HG03520 (cell line): ENCODE measurements at regions not wholly inside any gene's neighbourhood (a gene's known extent, or its start where the extent isn't known, plus 50 kb on each side); places are given as distances from the start of the nearest gene placed in this dataset.

ENCODE experiments used
- ATAC-seq: cut with Tn5 transposase; IDR thresholded peaks from one replicate; pipeline ENCODE4 v1.9.1; 2021; ENCODE audit warnings: mild to moderate bottlenecking, moderate library complexity; ENCODE audit not compliant: unreplicated experiment

DNA sequence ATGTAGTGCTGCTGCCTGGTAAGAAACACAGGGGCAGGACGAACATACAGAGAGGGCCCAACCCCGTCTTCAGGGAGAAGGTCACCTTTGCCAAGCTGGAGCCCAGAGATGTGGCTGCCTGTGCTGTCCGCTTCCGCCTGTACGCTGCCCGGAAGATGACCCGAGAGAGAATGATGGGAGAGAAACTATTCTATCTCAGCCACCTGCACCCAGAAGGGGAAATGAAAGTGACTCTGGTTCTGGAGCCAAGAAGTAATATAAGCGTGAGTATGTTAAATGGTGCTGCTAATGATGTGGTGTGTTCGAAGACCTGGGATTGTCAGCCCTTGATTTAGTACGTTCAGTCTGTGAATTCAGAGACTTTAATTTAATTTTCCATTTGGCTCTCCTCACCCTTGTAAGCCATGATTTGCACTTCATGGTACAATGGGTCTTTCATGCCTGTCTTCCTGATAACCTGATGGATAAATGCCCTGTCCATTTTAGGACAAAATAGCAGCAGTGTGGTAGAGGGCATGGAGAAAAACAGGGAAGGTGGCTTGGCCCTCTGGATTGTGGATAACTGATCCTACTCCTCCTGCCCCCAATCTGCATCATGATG, 318.9 kb downstream of the SNAPC1 start:
- peak; percentile 87 for ATAC-seq

DNA sequence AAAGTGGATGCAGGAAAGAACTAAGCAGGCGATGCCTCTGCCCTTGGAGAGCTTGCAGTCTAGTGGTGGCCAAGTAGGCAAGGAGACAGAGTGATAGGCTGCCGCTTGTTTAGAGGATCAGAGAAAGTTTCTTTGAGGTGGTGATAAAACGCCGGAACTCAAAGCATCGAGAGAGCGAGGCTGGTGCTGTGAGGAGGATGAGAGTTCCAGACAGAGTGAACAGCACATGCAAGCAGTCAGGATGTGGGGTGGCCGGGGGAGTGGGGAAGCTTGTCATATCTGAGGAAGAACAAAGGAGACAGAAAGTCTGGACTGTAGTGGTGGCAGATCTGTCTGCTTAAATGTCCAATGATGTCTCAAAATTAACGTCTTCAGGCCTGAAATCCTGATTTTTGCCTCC, 319.7 kb downstream of the SNAPC1 start:
- ATAC-seq: no peak

DNA sequence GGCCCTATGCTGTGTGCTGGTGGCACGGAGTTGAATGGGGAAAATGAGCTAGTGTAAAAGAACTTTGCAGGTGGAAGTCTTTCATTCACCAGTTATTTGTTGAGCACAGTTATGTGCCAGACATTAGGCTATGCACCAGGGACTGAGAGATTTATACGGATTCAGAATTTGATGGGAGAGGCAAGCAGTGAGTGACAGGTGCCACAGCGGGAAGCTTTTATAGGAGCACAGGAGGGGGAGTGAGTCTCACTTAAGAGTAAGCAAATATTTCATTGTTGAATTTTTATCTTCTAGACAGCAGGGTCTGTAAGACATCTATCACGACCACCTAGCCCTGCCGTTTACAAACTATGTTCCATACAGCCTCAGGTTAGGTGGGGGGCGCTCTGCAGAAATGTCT, 320.6 kb downstream of the SNAPC1 start:
- ATAC-seq: no peak

DNA sequence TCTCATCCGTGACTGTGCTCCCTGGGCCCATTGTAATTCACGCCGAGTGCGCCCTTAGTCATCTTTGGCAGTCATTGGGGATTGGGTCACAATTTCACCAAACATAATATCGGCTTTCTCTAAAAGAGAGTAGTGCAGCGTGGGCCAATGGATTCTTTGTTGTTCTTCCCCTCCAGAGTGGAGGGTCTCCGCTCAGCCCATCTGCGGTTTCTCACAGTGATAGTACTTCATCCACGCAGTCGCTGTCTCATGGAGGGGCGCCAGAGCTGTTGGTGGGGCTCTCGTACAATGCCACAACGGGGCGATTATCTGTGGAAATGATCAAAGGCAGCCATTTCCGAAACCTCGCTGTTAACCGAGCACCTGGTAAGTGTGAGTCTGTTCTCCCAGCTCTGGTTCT, 321.8 kb downstream of the SNAPC1 start:
- ATAC-seq: no peak

DNA sequence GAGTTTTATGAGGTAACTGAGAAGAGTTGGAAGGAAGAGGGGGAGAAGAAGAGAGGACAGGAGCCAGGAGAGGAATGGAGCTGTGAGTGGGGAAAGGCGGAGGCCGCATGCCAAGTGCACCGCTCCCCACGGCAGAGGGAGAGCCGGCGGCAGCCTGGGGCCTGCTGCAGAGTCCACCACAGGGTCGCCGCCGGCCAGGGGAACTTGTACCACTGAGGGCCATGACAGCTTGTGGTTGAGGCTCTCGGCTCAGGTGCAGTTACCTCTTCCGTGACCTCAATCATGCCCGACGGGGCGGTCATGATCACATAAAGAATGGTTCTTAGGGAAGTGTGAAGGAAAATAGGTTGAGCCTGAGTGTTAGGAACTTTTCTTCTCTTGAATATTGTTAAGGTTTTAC, 325.0 kb downstream of the SNAPC1 start:
- no peak for ATAC-seq

DNA sequence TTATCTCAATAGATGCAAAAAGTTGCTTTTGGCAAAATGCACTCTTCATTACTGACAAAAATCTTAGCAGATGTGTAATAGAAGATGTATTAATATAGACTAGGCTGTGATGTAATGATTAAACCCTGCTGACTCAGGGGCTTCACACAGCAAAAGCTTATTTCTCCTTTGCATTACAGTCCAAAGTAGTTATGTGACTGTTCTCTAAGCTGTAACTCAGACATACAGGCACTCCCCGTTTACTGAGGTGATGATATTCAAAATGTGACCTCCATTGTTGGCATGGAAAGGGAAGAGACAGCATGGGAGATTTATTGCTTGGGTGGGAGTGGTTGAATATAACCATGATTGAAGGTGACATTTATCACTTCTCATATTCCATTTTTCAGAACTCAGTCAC, 331.5 kb downstream of the SNAPC1 start:
- no peak for ATAC-seq

DNA sequence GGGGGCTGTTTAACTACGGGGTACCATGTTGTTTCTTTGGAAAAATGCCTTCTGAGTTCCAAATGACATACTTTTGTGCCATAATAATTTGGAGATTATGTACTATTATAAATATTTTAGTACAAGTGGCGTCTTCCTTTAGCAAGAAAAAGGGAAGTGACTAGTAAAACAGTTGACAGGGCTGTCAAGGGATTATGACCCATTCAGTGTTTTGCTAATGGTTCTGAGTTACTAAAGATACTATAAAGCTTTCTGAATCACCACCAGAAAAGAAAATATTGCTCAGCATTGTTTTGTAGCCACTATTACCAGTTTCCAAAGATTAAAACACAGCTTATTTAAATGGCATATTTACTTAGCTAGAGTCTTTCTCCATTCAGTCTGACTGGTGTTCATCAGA, 334.9 kb downstream of the SNAPC1 start:
- no peak for ATAC-seq

DNA sequence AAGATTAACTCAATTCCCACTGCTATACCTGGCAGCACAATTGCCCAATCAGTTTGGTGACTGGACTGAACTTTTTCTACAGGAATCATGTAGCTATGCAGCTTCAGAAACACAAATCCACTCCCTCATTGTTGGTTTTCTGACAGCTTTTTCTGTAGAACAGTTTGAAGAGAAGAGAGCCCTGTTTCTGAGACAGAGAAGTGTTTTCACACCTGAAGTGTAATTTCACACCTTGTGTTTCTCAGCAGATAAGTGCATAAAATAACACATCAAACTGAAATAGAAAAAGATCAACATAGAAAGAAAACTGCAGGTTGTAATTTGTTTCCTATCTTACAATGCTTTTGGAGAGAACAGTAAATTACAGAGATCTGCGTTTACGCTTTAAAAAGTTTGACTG, 335.6 kb downstream of the SNAPC1 start:
- ATAC-seq: no peak

DNA sequence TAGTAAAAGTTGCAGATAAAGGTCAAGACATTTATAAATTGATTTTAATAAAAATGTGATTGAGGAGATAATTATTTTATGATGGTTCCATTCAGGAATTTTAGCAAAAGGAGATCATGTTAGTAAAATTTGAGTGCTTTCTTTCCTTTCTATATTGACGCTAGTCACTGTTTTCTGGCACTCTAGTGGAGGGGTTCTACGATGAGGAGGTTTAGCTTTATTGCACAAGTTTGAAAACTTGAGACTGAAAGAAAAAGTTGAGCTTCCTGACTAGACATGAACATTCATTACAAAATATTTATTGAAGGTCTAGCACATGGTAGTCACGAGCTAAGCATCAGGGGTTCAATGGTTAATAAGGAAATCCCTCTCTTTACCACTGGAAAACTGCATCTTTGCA, 336.1 kb downstream of the SNAPC1 start:
- no peak for ATAC-seq

DNA sequence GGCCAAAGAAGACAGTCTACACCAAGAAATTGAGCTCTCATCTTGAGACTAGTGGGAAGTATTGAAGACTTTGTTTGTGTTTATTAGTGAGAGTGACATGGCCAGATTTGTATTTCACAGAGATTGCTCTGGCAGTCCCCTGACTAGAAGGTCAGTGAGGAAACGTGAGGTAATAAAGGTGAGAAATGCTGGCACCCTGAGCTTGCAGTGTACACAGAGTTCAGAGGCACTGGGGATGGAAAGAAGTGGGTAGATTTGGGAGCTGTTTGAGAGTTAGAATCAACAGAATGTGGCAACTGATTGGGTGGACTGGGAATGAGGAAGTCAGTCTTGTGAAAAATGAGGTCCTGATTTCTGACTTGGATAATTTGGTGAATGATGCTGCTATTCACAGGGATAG, 336.9 kb downstream of the SNAPC1 start:
- ATAC-seq: no peak

DNA sequence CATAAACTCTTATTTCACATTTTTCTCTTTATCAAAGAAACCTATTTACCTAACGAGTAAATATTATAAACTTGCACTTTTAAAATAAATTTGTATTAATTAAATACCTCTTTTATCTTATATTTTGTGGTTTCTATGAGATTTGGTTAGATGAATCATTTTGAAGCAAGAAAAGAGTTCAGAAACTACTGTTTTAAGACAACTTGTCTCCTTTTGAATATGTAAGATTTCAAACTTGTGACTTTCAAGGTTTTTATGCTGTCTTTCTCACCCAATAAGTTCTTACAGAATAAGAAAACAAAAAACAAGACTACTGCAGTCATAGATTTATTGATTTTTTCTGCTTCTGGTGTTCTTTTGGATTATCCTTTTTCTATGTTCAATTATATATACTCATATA, 339.0 kb downstream of the SNAPC1 start:
- ATAC-seq: no peak

DNA sequence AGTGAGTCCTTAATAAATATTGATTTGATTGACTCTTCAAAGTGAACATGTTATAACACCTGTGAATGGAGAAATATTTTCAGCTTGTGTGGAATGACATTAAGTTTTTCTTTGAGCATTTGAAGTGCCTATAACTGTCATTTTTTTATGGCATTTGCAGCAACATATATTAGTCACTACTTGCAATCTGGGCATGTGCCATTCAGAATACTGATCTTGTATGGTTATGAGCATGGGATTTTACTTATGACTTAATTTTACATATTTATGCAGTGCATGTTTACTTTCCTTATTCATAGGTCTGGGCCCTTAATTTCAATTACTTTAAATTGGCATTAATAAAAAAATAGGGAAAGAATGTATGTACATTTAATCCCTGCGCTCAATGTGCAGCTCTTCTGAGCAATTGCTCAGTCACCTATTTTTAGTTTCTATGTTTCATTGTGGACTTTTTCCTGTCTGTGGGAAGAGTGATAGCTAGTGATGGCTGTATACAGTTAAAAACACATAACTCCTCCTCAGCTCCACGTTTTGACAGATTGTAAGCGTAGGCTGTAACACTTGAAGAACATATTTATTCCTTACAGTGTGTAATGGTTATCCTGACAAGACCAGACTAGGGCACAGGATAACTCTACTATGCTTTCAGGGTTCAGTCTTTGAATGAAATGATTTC, 339.6 kb downstream of the SNAPC1 start:
- no peak for ATAC-seq

DNA sequence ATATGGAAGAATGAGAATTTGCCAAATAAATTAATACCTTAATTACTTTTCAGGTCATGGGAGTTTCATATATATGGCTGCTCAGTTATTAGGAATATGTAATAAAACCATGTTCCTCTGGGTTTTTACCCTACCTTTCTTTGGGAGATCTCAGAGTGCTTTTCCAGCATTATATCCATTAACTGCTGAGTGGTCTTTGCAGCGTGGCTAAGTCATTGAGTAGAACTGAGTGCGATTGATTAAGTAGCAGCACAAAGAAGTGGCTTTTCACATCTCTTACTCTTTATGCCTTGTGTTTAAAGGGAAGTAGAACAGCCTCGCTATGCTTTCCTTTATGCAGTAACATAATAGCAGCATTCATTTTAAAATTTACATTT, 340.1 kb downstream of the SNAPC1 start:
- no peak for ATAC-seq

DNA sequence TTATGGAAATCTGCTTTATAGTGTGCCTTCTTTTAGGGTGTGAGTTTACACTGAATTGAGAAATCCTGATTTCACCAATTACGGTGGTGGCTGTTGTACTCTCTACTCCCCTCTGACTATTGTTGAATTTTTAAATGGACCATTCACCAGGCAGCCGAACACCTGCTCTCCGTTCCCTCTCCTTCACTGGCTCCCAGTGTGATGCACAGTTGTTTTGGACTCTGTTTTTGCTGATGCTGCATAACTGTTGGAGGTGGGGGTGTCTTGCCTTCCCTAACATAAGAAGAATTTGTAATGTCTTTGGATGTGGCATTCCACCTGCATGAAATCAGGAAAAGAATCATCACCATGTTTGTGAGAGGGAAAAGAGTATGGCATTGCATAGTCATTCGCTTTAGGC, 341.2 kb downstream of the SNAPC1 start:
- no peak for ATAC-seq

DNA sequence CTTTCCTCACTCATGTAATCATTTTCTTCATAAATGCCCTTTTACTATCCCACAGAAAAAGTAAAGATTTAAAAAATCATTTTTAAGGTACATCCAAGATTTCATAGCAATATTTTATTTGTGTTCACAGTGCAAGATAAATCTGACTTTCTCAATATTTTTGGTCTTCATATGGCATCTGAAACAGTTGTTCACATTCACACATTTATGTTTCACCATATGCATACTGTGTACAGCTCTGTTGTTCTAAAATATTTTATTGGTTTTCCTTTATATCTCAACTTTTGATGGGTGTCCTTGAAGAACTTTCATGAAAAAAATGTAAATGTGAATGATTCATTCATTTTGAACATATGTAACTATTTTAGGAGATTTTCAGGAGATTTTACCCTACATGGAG, 348.7 kb downstream of the SNAPC1 start:
- no peak for ATAC-seq

DNA sequence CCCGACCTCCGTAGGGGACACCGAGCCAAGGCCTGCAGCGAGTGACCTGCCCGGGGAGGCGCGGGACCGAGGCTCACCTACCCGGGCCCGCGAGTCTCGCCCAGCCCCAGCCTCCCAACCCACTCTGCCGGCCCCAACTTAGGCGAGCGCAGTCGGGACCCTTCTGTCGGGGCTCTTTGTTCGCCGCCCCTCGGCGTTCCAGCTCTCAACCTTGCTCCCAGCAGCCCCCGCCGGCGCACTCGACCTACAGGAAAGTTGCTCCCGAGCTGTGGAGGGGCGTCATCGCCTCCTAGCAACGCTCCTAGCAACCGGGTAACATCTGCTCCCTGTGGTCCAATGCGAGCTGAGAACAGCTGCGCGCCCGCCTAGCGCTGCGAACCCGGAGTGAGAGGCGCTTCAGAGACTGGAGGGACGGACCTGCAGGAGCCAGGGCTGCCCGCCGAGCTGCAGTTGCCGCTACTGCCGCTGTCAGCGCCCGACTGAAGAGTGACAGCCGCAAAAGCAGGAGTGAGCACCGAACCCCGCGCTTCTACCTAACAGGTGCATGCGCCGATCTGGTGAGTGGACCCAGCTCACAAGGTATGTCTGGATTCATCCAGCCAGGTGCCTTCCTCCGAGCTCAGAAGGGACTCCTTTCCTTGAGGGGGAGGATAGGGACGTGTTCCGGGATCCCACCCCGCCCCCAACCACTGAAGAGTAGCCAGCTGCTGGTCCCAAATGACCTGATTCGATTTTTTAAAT, 355.0 kb downstream of the SNAPC1 start:
- peak; percentile 95 for ATAC-seq

DNA sequence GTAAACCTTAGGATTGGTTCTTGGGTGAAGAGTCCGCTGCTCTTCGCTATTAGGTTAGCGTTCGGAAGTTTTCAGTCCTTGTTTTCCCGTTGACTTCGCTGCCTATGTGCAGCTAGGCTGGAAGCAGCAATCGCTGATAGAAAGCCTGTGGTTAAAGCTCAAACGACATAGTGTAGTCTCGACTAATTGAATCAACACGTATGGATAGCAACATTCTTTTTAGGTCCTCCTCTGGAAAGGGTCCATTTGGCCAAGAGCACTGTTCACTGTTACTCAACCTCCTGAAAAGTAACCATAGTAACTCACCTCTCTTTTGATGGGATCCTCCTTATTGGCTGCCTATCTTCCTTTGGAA, 355.5 kb downstream of the SNAPC1 start:
- no peak for ATAC-seq

DNA sequence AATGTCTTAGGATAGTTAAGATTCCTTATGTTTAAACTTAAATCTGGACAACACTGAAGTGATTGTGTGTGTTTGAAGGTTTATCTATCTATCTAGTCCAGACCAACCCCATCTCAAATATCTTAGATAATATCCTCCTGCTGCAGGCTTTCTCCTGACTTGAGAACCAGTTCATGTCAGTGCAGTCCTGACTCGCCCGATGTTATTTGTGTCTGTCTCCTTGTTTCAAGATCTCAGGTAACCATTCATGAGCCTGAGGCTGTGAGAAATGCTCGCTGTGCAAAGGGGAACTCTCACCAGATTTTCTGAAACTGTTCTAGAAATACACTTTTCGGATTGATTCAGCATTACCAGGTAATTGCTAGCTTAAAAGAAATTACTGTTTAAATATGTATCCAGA, 356.2 kb downstream of the SNAPC1 start:
- ATAC-seq: no peak

DNA sequence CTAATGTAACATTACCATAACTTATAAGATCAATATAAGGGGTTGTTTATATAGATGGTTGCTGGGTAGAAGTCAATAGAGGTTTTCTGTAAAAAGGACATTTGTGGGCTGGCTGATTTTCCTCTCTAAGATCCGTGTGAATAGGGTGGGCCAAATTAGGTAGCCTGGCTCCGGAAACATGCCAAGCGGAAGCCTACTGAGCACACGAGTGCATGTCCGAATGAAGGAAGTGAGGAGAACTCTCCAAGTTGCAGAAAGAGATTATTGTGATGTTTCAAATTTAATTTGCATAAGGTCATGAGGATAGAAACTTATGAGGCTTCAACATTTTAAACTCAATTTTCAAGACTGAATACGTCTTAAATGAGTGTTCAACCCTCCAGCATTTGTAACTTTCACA, 356.7 kb downstream of the SNAPC1 start:
- ATAC-seq: no peak

DNA sequence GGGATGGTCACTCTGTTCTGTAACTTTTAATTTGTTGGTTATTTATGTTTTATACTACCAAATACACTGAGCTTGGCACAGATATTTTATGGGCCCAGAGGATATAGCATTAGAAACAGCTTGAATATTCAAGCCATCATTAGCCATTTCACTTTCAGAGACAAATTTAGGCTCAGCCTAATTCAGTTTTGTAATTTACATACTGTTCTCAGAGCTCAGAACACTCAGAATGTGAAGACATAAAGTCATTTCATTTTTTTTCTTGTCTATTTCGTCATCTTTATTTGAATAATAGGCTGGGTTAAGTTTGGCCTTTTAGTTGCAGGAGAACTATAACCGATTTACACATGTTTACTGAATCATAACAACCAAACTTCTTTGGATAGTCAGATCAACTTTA, 361.7 kb downstream of the SNAPC1 start:
- no peak for ATAC-seq

DNA sequence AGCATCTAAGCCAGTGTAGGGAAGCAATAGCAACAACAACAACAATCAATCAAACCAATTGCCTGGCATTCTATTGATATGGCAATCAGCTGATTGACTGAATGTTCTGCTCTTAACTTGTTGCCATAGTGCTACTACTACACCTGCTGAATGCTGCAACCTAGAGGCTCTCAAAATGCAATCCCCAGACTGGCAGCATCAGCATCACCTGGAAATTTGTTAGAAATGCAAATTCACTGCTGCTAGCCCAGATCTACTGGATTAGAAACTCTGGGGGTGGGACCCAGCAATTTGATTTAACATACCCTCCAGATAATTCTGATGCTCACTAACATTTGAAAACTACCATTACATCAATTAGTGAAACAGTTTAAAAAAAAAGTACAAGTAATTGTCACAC, 363.6 kb downstream of the SNAPC1 start:
- no peak for ATAC-seq

DNA sequence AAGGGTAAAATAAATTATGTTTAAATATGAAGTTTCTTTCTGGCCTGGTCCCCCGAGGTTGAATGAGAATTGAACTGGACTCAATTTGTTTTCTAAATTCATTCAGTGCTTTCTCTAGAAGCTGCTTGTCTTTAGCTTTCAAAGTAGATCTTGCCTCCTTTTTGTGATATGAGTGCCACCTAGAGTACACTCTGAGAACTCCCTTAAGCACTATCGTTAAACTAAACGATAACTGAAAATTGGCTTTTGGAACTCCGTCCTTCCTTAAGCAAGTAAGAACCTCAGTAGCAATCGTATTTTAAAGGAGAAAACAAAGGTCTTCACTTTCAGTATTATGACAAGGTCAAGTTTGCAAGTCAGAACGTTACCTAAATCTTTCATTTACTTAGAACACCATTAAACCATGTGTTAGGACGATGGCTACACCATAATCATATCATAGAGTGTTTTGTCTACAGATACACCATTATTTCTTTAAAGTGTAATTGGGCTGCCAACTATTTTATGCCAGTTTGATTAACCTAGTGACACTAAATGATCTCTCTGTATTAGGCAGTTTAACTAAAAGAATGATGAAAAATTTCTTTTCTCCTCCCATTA, 364.8 kb downstream of the SNAPC1 start:
- ATAC-seq: peak; percentile 75
